ENCODE measurements at regions not wholly inside any gene's neighbourhood (a gene's known extent, or its start where the extent isn't known, plus 50 kb on each side); places are given as distances from the start of the nearest gene placed in this dataset.

DNA sequence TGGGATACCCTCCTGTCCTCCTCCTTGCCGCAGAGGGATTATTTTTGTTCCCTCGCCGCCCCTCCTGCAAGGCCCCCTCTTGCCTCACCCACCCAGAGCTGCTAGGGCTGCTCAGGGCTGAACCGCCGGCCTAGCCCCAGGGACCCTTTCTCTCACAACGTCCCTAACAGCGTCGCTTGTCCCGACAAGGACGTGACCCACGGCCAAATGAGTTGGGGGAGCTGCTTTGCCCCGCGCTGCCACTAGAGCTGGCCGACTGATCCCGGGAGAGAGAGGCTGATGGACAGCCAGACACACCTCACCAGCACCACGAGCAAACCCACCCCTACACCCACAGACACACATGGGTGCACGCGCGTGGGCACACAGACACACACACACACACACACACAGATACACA, 154.6 kb upstream of the ALG10B start:
- Mint-ChIP-seq H3K27ac (no peak overlapping the region), H3K27me3 (ENCODE audit: low read depth) (peaks cover 15% of the 10 kb centered on the region), H3K4me1 (no peaks in the 10 kb centered on the region), H3K9me3 (peaks cover 48% of the 10 kb centered on the region), H3K4me3 (no peak overlapping the region), H3K36me3 (peaks cover 58% of the 10 kb centered on the region)
- no peak for ATAC-seq
- TF ChIP-seq ESRRA (CRISPR knock-in tag; IDR thresholded peaks at IDR 0.05; ENCODE audit: borderline replicate concordance) (no peak), RORB (CRISPR knock-in tag; IDR thresholded peaks at IDR 0.05) (no peak), ZNF263 (CRISPR knock-in tag; IDR thresholded peaks at IDR 0.05; ENCODE audit: low read depth) (no peak), ZNF317 (CRISPR knock-in tag; IDR thresholded peaks at IDR 0.05; ENCODE audit: borderline replicate concordance, low read depth) (no peak), RELA (CRISPR knock-in tag; IDR thresholded peaks at IDR 0.05; ENCODE audit: borderline replicate concordance) (no peak), NFYB (CRISPR knock-in tag; conservative IDR thresholded peaks at IDR 0.05; ENCODE audit: low read depth) (no peak), ATF1 (CRISPR knock-in tag; IDR thresholded peaks at IDR 0.05) (no peak), ZNF121 (CRISPR knock-in tag; IDR thresholded peaks at IDR 0.05) (no peak), NFATC4 (CRISPR knock-in tag; IDR thresholded peaks at IDR 0.05) (no peak), NR1H2 (CRISPR knock-in tag; IDR thresholded peaks at IDR 0.05) (no peak), KAT7 (CRISPR knock-in tag; IDR thresholded peaks at IDR 0.05; ENCODE audit: borderline replicate concordance) (no peak)
- TF ChIP-seq, protein P1, sequence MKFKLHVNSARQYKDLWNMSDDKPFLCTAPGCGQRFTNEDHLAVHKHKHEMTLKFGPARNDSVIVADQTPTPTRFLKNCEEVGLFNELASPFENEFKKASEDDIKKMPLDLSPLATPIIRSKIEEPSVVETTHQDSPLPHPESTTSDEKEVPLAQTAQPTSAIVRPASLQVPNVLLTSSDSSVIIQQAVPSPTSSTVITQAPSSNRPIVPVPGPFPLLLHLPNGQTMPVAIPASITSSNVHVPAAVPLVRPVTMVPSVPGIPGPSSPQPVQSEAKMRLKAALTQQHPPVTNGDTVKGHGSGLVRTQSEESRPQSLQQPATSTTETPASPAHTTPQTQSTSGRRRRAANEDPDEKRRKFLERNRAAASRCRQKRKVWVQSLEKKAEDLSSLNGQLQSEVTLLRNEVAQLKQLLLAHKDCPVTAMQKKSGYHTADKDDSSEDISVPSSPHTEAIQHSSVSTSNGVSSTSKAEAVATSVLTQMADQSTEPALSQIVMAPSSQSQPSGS (CRISPR knock-in tag; IDR thresholded peaks at IDR 0.05; ENCODE audit: borderline replicate concordance, low read depth): no peak
- TF ChIP-seq, protein P2, sequence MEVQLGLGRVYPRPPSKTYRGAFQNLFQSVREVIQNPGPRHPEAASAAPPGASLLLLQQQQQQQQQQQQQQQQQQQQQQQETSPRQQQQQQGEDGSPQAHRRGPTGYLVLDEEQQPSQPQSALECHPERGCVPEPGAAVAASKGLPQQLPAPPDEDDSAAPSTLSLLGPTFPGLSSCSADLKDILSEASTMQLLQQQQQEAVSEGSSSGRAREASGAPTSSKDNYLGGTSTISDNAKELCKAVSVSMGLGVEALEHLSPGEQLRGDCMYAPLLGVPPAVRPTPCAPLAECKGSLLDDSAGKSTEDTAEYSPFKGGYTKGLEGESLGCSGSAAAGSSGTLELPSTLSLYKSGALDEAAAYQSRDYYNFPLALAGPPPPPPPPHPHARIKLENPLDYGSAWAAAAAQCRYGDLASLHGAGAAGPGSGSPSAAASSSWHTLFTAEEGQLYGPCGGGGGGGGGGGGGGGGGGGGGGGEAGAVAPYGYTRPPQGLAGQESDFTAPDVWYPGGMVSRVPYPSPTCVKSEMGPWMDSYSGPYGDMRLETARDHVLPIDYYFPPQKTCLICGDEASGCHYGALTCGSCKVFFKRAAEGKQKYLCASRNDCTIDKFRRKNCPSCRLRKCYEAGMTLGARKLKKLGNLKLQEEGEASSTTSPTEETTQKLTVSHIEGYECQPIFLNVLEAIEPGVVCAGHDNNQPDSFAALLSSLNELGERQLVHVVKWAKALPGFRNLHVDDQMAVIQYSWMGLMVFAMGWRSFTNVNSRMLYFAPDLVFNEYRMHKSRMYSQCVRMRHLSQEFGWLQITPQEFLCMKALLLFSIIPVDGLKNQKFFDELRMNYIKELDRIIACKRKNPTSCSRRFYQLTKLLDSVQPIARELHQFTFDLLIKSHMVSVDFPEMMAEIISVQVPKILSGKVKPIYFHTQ (CRISPR knock-in tag; IDR thresholded peaks at IDR 0.05): no peak
- TF ChIP-seq, protein P3, sequence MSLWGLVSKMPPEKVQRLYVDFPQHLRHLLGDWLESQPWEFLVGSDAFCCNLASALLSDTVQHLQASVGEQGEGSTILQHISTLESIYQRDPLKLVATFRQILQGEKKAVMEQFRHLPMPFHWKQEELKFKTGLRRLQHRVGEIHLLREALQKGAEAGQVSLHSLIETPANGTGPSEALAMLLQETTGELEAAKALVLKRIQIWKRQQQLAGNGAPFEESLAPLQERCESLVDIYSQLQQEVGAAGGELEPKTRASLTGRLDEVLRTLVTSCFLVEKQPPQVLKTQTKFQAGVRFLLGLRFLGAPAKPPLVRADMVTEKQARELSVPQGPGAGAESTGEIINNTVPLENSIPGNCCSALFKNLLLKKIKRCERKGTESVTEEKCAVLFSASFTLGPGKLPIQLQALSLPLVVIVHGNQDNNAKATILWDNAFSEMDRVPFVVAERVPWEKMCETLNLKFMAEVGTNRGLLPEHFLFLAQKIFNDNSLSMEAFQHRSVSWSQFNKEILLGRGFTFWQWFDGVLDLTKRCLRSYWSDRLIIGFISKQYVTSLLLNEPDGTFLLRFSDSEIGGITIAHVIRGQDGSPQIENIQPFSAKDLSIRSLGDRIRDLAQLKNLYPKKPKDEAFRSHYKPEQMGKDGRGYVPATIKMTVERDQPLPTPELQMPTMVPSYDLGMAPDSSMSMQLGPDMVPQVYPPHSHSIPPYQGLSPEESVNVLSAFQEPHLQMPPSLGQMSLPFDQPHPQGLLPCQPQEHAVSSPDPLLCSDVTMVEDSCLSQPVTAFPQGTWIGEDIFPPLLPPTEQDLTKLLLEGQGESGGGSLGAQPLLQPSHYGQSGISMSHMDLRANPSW (CRISPR knock-in tag; conservative IDR thresholded peaks at IDR 0.05; ENCODE audit: low read depth): no peak
- TF ChIP-seq, protein P4, sequence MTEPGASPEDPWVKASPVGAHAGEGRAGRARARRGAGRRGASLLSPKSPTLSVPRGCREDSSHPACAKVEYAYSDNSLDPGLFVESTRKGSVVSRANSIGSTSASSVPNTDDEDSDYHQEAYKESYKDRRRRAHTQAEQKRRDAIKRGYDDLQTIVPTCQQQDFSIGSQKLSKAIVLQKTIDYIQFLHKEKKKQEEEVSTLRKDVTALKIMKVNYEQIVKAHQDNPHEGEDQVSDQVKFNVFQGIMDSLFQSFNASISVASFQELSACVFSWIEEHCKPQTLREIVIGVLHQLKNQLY (CRISPR knock-in tag; IDR thresholded peaks at IDR 0.05): no peak
- TF ChIP-seq, protein P5, sequence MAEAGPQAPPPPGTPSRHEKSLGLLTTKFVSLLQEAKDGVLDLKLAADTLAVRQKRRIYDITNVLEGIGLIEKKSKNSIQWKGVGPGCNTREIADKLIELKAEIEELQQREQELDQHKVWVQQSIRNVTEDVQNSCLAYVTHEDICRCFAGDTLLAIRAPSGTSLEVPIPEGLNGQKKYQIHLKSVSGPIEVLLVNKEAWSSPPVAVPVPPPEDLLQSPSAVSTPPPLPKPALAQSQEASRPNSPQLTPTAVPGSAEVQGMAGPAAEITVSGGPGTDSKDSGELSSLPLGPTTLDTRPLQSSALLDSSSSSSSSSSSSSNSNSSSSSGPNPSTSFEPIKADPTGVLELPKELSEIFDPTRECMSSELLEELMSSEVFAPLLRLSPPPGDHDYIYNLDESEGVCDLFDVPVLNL (CRISPR knock-in tag; IDR thresholded peaks at IDR 0.05; ENCODE audit: borderline replicate concordance, low read depth): no peak
- TF ChIP-seq, protein P6, sequence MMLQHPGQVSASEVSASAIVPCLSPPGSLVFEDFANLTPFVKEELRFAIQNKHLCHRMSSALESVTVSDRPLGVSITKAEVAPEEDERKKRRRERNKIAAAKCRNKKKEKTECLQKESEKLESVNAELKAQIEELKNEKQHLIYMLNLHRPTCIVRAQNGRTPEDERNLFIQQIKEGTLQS (CRISPR knock-in tag; conservative IDR thresholded peaks at IDR 0.05): no peak
- TF ChIP-seq, protein P7, sequence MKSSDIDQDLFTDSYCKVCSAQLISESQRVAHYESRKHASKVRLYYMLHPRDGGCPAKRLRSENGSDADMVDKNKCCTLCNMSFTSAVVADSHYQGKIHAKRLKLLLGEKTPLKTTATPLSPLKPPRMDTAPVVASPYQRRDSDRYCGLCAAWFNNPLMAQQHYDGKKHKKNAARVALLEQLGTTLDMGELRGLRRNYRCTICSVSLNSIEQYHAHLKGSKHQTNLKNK (CRISPR knock-in tag; IDR thresholded peaks at IDR 0.05): no peak
- TF ChIP-seq, protein P8, sequence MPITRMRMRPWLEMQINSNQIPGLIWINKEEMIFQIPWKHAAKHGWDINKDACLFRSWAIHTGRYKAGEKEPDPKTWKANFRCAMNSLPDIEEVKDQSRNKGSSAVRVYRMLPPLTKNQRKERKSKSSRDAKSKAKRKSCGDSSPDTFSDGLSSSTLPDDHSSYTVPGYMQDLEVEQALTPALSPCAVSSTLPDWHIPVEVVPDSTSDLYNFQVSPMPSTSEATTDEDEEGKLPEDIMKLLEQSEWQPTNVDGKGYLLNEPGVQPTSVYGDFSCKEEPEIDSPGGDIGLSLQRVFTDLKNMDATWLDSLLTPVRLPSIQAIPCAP (CRISPR knock-in tag; IDR thresholded peaks at IDR 0.05): no peak
- CTCF ChIA-PET: no interaction called here
- DNase-seq (ENCODE audit: low spot score): no peak
- POLR2A ChIA-PET: no interaction called here

Data from WTC11 (cell line).